Activated CD4-positive, alpha-beta T cell treated with anti-CD3 and anti-CD28 coated beads, Interleukin-2, amount 10 ng/mL, durations not matched to agents 7 days and 5 days (primary cell): ENCODE measurements at regions not wholly inside any gene's neighbourhood (a gene's known extent, or its start where the extent isn't known, plus 50 kb on each side); places are given as distances from the start of the nearest gene placed in this dataset.
"Not testable (repeated sequence)": the region's sequence is repeated elsewhere in the genome, so short reads cannot be mapped to it uniquely, and the experiment has no call there.

Source experiments
- CTCF ChIA-PET: fragments of 350-600 bp; sonication (Branson Sonifier 250); formaldehyde crosslinking; loops from one replicate; lab custom pipeline; 2021; ENCODE audit warnings: antibody characterized with exemption; lab: Charles Lee
- POLR2A ChIA-PET: fragments of 350-600 bp; sonication (Branson Sonifier 250); formaldehyde crosslinking; loops from one replicate; lab custom pipeline; 2021; ENCODE audit warnings: antibody characterized with exemption; lab: Charles Lee
- DNase-seq: peaks from one replicate; pipeline ENCODE4 v3.0.0-alpha.2; 2020
- H3K27ac Mint-ChIP-seq: one replicate; pipeline ENCODE4 v1.8.0; 2021; ENCODE audit warnings: mild to moderate bottlenecking, moderate library complexity, mixed read lengths
- H3K27me3 Mint-ChIP-seq: one replicate; pipeline ENCODE4 v1.8.0; 2021; ENCODE audit warnings: mixed read lengths
- H3K36me3 Mint-ChIP-seq: one replicate; pipeline ENCODE4 v1.8.0; 2021; ENCODE audit warnings: low read depth, mixed read lengths
- H3K4me1 Mint-ChIP-seq: one replicate; pipeline ENCODE4 v1.8.0; 2021; ENCODE audit warnings: mixed read lengths
- H3K4me3 Mint-ChIP-seq: one replicate; pipeline ENCODE4 v1.8.0; 2021; ENCODE audit warnings: mild to moderate bottlenecking, moderate library complexity, mixed read lengths
- H3K9me3 Mint-ChIP-seq: one replicate; pipeline ENCODE4 v1.8.0; 2021; ENCODE audit warnings: mixed read lengths

DNA sequence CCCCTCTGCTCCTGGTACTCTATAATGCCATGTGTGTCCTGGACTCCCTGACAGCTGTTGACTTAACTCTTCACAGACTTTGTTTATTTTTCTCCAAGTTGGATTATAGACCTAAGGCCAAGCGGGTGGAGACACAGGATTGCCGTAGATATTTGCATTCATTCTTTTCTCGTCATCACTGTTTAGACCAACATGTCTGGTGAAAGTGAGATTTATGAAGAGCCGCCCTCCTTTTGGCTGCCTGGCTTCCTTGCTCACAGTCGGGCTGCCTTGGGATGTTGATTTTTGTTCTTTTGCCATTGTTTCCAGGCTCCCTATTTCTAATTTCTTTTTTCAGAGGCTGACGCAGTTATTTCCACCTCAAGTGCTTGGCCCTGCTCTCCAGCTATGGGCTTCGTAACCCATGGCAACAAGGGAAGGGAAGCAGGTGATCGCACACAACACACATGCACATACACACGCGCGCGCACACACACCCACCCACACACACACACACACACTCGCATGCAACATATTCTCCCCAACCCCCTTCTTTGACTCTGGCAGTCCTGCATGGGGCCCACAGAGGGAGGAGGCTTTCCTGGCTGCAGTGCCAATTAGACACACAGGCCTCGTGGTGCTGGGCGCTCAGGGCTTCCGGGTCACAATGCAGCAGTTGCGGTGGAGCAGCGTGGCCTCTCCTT lies 296.5 kb downstream of the MTX2 start:
- Mint-ChIP-seq H3K4me1 (no peaks in the 10 kb centered on the region), H3K27me3 (peaks cover 49% of the 10 kb centered on the region), H3K9me3 (no peaks in the 10 kb centered on the region), H3K27ac (no peak overlapping the region), H3K4me3 (no peak overlapping the region), H3K36me3 (no peaks in the 10 kb centered on the region)
- ChIA-PET POLR2A (no interaction called here), CTCF (interaction anchor here (1.8 kb wide), 1 partner anchor 11 kb away, joined by 6 read pairs; no protein-coding TSS in a partner anchor)
- DNase-seq = no peak

DNA sequence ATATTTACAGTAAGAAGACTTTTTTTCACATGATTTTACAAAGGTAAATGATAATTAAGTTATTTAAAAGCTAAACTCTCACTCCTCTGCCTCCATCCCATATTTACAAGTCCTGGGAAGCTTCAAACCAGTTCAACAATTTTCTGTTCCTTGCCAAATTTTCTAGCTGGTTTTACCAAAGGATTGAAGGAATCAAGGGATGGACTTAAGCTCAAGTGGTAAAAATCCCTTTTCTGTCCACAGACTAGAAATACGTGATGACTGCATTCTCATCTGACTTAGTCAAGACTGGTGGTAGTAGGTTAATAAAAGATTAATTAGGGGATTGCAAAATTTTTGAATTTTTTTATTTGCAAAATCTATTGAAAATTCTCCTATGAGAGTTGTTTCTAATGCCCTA lies 297.3 kb downstream of the MTX2 start:
- Mint-ChIP-seq H3K27ac (no peak overlapping the region), H3K36me3 (no peaks in the 10 kb centered on the region), H3K9me3 (no peaks in the 10 kb centered on the region), H3K4me1 (no peaks in the 10 kb centered on the region), H3K27me3 (peaks cover 47% of the 10 kb centered on the region), H3K4me3 (no peak overlapping the region)
- ChIA-PET POLR2A (no interaction called here), CTCF (interaction anchor here (1.8 kb wide), 1 partner anchor 12 kb away, joined by 6 read pairs; no protein-coding TSS in a partner anchor)
- no peak for DNase-seq

DNA sequence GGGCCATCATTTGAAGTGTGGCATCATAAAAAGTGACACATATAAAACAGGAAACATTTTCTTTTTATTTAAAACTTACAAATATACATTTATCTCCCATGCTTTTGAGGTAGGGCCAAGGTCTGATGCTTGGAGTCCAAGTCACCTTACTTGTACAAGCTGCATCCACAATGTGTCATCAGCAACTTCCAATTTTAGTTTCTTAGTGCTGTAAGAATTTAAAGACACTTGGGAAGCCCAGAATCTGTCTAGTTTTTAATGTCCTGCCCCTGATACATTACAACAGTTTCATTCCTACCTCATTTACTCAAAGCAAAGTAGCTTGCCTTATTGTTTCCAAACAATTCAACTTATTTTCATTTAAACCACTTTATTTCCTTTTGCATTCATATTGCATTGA lies 297.7 kb downstream of the MTX2 start:
- Mint-ChIP-seq H3K27ac (no peak overlapping the region), H3K36me3 (no peaks in the 10 kb centered on the region), H3K4me1 (no peaks in the 10 kb centered on the region), H3K9me3 (no peaks in the 10 kb centered on the region), H3K27me3 (peaks cover 48% of the 10 kb centered on the region), H3K4me3 (no peak overlapping the region)
- DNase-seq = no peak
- ChIA-PET CTCF (no interaction called here), POLR2A (no interaction called here)

DNA sequence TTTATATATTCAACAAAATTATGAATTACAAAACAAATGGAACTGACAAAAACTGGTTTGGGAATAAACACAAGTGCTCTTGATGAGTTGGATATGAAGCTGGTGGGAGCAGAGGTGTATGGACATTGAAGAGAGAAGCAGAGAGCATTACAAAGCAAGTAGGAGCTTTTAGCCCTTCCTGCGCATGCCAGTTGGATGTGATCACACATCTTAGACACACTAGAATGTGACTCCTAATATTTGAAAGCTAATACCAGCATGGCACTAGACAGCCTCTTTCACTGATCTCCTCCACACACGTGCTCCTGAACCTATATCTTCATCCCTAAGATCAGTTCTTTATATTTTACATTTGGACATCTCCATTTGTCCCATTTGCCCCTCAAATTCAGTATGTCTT lies 298.1 kb downstream of the MTX2 start:
- Mint-ChIP-seq H3K27me3 (peaks cover 47% of the 10 kb centered on the region), H3K9me3 (no peaks in the 10 kb centered on the region)
- CTCF ChIA-PET = no interaction called here

DNA sequence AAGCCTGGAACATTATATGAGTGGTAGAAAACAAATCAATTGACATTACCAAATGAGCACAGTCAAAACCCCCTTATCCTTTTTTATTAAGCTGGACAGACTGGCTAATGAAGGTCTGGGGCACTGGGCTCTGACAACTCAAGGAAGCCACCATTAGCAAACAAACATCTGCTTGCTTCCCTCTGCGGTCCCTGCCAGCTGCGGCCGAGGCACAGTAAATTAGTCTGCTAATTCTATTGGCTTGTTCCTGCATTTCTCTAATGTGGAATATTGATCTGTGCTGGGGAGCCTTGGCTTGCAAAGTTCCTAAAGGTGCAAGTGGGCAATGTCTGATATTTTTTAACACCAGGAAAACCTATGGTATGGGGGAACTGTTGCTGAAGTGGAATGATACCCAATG lies 300.3 kb downstream of the MTX2 start:
- DNase-seq = no peak
- H3K4me1 Mint-ChIP-seq = no peaks in the 10 kb centered on the region
- ChIA-PET CTCF (interaction anchor here (0.7 to 1.6 kb wide), 2 partner anchors 10 to 358 kb away, joined by 3 to 4 read pairs; no protein-coding TSS in a partner anchor), POLR2A (no interaction called here)
- H3K27ac Mint-ChIP-seq = no peak overlapping the region
- peaks cover 40% of the 10 kb centered on the region for H3K27me3 Mint-ChIP-seq
- no peaks in the 10 kb centered on the region for H3K9me3 Mint-ChIP-seq
- H3K36me3 Mint-ChIP-seq = no peaks in the 10 kb centered on the region
- H3K4me3 Mint-ChIP-seq = no peak overlapping the region

More for the DNA sequence above, 298.1 kb downstream of the MTX2 start:
- DNase-seq = no peak
- H3K36me3 Mint-ChIP-seq = no peaks in the 10 kb centered on the region
- POLR2A ChIA-PET = no interaction called here
- H3K4me3 Mint-ChIP-seq = no peak overlapping the region
- no peaks in the 10 kb centered on the region for H3K4me1 Mint-ChIP-seq
- H3K27ac Mint-ChIP-seq = no peak overlapping the region

DNA sequence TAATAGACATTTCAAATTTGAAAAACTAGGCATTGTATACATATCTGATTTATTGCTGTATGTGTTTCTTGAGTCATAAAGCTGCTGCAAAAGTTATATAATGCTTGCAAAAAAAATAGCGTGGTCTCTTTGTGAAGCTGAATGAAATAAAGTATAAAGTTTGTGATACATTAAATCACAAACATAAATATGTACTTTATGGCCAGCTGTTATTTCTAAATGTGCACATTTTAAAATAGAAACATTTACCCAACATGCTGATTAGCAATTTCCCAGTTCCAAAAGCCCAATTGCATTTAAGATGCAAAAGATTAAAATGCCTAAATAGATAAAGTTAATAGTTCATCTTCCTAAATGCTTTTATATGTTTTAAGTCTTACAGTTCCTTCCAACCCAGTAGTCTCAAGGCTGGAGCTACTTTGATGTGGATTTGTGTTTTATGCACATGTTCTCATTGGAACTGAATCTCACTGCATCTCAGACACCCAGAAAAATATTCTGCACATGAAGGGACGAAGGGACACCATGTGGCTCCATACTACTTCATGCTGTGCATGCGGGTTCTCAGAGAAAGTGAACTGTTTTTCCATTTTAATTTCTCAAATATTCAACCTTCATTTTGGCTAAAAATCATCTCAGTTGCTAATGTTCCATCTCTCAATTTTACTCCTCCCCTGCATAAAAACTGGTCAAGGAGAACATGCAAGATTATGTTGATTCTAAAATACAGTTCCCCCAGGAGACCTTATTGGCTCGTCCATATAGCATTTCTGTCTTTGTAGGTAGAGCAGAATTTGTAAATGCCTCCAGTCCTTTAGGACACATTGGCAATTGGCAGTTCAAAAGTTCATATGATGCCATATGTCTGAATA lies 304.6 kb downstream of the MTX2 start:
- H3K27ac Mint-ChIP-seq = no peak overlapping the region
- no peak for DNase-seq
- H3K27me3 Mint-ChIP-seq = peaks cover 28% of the 10 kb centered on the region
- no peak overlapping the region for H3K4me3 Mint-ChIP-seq
- no peaks in the 10 kb centered on the region for H3K4me1 Mint-ChIP-seq
- CTCF ChIA-PET = no interaction called here
- no peaks in the 10 kb centered on the region for H3K9me3 Mint-ChIP-seq
- POLR2A ChIA-PET = no interaction called here
- no peaks in the 10 kb centered on the region for H3K36me3 Mint-ChIP-seq

DNA sequence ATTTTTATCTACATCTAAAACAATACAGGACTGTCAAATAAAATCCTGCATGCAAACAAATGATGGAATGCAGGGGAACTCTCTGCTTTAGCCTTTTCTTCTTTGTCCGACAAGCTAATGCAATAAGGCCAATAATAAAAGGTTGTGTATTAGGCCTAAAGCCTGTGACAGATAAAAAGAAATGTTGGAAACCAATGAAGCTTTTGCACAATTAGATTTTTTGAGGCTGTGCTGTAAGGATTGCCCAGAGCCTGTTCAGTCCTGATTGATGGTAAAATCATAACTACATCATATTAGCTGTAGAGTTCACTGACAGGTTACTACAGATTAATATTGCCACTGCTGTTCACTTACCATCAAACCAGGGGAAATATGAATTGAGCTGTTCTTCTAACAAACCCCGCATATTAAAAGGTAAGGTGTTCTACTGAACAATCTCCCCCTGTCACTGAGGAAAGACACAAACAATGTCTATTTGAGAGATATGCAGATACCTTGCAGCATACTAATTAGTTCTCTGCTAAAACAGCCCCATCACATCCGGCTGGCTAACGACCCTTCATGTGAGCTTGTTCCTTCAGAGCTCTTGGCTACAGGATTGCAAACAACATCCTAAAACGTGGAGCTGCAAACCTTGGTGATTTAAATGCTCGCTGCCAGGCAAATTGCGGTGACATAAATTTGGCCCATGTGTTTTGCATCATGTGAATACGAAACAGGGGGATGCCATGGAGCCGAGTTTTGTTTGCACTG lies 305.4 kb downstream of the MTX2 start:
- POLR2A ChIA-PET = no interaction called here
- no peaks in the 10 kb centered on the region for H3K4me1 Mint-ChIP-seq
- CTCF ChIA-PET = interaction anchor here (1.0 kb wide), 1 partner anchor 20 kb away, joined by 3 read pairs; no protein-coding TSS in a partner anchor

DNA sequence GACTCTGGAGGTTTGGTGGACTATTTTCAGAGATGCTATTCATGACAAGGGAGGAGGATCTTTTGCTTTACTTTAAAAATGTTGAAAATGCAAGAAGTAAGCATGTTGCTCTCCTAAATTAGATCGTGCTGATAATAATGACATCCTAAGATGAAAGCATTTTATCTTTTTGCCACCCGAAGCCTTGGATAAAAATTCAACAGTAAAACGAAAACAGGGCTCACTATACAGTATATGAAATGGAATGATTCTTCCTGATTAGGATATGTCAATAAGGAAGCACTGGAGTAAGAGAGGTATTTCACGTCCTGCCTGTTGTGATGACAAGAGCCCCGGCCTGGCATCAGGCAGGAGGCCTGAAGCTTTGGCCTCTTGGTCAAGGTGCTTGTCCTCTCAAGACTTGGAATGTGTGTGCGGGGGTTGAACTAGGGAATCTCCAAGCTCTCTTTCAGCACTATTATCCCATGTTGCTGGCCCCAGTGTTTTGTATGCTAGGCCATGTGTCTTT lies 306.0 kb downstream of the MTX2 start:
- Mint-ChIP-seq H3K27ac (no peak overlapping the region), H3K27me3 (peaks cover 19% of the 10 kb centered on the region), H3K4me1 (no peaks in the 10 kb centered on the region), H3K4me3 (no peak overlapping the region), H3K9me3 (no peaks in the 10 kb centered on the region), H3K36me3 (no peaks in the 10 kb centered on the region)
- no peak for DNase-seq
- POLR2A ChIA-PET = no interaction called here
- CTCF ChIA-PET = interaction anchor here (1.0 kb wide), 1 partner anchor 21 kb away, joined by 3 read pairs; no protein-coding TSS in a partner anchor

More for the DNA sequence above, 305.4 kb downstream of the MTX2 start:
- H3K9me3 Mint-ChIP-seq = no peaks in the 10 kb centered on the region
- no peak for DNase-seq
- H3K36me3 Mint-ChIP-seq = no peaks in the 10 kb centered on the region
- H3K27me3 Mint-ChIP-seq = peaks cover 23% of the 10 kb centered on the region
- no peak overlapping the region for H3K27ac Mint-ChIP-seq
- H3K4me3 Mint-ChIP-seq = no peak overlapping the region

DNA sequence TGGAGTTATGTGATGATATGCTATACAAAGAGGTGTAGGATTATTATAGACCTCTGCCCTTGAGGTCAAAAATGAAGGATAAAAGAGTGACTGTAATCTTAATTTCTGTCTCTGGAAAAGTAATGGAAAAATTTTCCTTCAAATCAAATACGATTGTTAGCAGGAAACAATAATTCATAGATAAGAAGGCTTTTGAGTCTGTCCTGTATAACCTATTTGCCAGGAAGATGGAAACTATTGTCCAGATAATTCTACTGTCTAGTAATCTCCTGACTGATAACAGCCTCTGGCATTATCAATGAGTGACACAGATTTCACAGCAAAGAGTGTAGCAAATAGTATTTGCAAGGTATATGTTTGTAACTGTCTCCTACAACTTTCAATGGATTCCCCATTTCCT lies 307.8 kb downstream of the MTX2 start:
- peaks cover 15% of the 10 kb centered on the region for H3K27me3 Mint-ChIP-seq
- H3K4me3 Mint-ChIP-seq = no peak overlapping the region
- ChIA-PET CTCF (no interaction called here), POLR2A (no interaction called here)
- no peak for DNase-seq
- H3K36me3 Mint-ChIP-seq = no peaks in the 10 kb centered on the region
- no peaks in the 10 kb centered on the region for H3K4me1 Mint-ChIP-seq
- H3K9me3 Mint-ChIP-seq = no peaks in the 10 kb centered on the region
- H3K27ac Mint-ChIP-seq = no peak overlapping the region

DNA sequence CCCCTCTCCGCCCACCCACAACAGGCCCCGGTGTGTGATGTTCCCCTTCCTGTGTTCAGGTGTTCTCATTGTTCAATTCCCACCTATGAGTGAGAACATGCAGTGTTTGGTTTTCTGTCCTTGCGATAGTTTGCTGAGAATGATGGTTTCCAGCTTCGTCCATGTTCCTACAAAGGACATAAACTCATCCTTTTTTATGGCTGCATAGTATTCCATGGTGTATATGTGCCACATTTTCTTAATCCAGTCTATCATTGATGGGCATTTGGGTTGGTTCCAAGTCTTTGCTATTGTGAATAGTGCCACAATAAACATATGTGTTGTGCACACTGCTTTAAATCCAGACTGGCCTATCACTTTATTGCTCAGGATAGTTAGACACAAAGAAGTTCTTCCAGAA lies 309.1 kb downstream of the MTX2 start:
- H3K4me3 Mint-ChIP-seq, DNase-seq, CTCF ChIA-PET, H3K36me3 Mint-ChIP-seq, POLR2A ChIA-PET, H3K9me3 Mint-ChIP-seq, H3K4me1 Mint-ChIP-seq, H3K27ac Mint-ChIP-seq: not testable (repeated sequence)
- peaks cover 17% of the 10 kb centered on the region for H3K27me3 Mint-ChIP-seq

DNA sequence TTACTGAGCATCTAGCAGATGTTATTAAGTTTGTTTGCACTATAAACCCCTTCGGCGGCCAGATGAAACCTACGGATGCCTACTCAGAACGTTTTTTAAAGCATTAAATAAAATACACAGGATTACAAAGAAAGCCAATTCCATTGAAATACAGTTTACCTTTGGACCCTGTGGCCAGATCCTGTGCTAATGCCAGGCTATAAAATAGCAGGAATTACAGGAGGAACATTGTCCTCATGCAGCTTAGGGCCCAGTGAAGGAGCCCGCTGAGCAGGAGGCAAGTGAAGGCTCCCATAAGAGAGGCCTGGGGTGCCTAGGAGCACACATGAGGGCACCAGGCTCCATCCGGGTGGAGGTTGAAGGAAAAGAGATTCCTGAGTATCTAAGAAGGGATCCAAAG lies 310.4 kb downstream of the MTX2 start:
- no peak for DNase-seq
- ChIA-PET POLR2A (no interaction called here), CTCF (no interaction called here)
- Mint-ChIP-seq H3K4me3 (no peak overlapping the region), H3K27ac (no peak overlapping the region), H3K36me3 (no peaks in the 10 kb centered on the region), H3K27me3 (peaks cover 23% of the 10 kb centered on the region), H3K9me3 (no peaks in the 10 kb centered on the region), H3K4me1 (peaks cover 8% of the 10 kb centered on the region)

DNA sequence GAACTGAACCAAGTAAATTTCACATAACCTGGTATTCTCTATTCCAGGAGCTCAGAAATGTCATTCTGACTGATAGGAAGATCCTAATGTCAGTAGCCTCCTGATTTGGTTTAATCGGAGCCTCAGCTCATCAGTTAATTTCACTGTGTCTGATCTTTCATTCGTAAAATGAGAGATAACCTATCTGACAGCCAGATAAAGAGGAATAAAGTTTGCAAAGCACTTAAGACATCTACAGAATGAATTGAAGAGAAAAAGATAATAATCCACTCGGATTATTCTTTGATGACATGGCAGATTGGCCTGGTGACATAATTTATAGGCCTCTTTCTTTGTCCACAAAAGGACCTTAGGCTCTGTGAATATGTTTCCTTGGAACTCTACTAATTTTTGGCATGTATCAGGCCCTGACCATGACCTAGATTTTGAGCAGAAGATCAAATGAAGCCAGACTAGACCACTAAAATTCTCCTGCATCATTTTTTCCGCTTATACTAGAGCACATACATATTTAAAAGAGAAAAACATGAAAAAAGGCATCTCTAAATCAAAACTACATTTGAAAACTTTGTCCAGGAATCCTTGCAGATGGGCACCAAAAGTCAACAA lies 312.4 kb downstream of the MTX2 start:
- Mint-ChIP-seq H3K27me3 (peaks cover 30% of the 10 kb centered on the region), H3K36me3 (no peaks in the 10 kb centered on the region)
- CTCF ChIA-PET = no interaction called here

More for the DNA sequence above, 312.4 kb downstream of the MTX2 start:
- DNase-seq = no peak
- Mint-ChIP-seq H3K27ac (no peak overlapping the region), H3K4me1 (peaks cover 8% of the 10 kb centered on the region), H3K4me3 (no peak overlapping the region), H3K9me3 (no peaks in the 10 kb centered on the region)
- POLR2A ChIA-PET = no interaction called here
